NCI-H2196 treated with DMSO at 0.1 percent for 48 hours (cell line): ENCODE measurements at regions not wholly inside any gene's neighbourhood (a gene's known extent, or its start where the extent isn't known, plus 50 kb on each side); places are given as distances from the start of the nearest gene placed in this dataset.

Experiments
- DNase-seq: peaks from one replicate; lab custom pipeline; 2025; ENCODE audit not compliant: unreplicated experiment; lab: John Stamatoyannopoulos, UW

- no peak for DNase-seq
Observed at GRCh38 chr13:106917024-106917571, 349.2 kb upstream of the ARGLU1 start.

DNA sequence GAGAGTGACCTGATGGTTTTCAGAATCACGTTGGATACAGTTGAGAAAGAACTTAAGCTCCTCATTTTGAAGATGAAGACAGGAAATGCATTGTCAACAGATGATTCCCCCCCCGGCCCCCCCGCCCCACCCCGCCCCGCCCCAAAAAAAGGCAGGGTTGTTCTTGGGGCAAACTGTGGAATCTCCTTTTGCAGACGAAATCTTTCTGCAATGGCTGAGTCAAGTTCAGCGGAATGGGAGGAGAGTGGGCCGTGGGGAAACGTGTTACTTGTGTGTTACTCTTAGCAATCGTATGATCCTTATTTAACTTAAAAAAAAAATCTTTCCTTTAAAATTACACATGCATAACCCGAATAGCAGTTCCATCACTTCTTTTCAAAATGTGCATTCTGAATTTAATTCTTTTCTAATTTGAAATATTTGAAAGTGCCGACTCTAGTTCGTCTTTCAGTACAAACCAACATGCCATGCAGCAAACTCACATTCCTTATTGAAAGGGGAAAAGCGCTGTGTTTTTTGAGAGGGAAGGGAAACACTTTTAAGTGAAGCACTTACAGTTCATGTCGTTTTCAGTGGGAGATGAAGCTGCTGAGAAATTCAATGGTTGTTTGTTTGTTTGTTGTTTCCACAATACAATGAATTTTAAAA lies 348.5 kb upstream of the ARGLU1 start:
- DNase-seq: no peak

- DNase-seq: no peak
Observed at GRCh38 chr13:106915146-106915545, 347.2 kb upstream of the ARGLU1 start.

- DNase-seq: no peak
Observed at GRCh38 chr13:106911627-106912026, 343.7 kb upstream of the ARGLU1 start.

DNA sequence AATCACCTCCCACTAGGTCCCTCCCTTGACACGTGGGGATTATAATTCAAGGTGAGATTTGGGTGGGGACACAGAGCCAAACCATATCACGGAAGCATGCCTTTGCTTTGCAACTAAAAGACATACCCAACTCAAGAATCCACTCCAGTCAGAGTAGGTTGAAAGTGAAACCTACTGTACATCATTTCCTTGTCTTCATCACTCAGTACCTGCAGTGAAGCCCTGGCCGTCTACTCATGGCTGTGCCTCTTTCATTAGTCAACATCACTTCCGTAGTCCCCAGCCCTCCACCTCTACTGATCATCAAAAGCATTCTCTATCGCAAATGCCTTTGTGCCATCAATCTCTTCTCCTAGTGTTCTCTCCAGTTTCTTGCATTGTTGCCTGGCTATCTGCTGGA lies 343.1 kb upstream of the ARGLU1 start:
- DNase-seq: no peak

- no peak for DNase-seq
Observed at GRCh38 chr13:106906426-106906996, 338.6 kb upstream of the ARGLU1 start.

DNA sequence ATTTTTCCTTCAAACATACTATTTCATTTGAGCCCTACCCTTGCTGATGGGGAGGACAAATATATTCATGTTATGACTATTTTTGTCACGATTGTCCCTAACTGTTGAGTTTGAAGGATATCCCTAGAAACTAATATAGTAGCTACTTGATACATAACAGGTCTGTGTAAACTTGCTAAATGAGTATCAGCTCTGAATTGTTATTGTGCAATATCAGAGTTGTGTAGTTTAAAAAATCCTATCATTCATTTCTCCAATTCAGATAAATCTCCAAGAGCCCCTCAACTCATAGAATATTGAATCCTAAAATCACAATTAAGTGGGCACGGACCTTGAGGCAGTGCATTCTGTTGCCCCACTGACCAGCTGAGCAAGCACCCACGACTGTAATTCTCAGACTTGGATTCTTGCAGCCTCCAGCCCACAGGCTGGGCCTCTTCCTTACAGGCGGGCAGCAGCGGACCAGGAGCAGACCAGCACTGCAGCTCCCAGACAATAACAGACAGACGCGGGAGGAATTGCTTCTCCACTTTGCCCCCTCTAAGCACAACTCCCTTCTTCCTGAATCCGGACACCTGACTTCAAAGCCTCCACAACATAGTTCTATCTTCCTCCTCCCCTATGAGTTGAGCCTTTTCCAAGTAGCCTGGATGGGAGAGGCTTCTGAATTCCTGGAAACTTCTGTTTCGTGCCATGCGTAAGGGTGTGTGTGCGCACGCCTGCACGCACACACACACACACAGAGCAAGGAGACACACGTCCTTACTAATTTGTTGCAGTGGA lies 337.6 kb upstream of the ARGLU1 start:
- no peak for DNase-seq

DNA sequence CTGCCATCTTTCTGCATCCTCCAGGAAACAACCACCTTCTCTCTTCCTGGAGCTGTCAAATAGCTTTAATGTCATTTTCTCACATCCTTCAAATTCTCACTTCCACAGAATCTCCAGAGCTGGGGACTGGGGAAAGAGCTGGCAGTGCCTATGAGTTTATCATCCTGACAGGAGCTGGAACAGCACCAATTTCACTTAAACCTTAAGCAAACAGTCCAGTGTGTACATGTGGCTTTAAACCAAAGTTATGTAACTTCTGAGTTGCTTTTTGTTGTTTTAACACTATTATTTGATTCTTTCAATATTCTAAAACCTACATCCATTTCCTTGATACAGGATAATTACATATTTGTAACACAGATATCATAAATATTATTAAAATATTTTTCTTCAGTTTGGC lies 331.5 kb upstream of the ARGLU1 start:
- DNase-seq: no peak

DNA sequence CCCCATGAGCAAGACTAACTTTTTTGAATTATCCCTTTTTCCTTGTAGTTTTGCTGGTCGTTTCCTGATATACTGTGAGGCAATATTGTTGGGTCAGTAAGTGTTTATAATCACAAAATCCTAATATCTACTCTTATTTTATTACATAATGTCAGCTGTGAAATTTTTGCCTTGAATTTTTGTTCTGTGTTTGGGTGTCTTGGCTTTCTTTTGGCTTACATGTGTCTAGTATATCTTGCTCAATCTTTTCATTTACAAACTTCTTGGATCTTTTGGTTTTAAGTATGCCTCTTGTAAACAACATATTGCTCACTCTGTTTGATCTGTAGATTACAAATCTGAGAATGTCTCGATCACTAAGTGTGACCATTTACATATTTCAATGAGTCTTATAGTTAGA lies 330.3 kb upstream of the ARGLU1 start:
- DNase-seq: no peak

DNA sequence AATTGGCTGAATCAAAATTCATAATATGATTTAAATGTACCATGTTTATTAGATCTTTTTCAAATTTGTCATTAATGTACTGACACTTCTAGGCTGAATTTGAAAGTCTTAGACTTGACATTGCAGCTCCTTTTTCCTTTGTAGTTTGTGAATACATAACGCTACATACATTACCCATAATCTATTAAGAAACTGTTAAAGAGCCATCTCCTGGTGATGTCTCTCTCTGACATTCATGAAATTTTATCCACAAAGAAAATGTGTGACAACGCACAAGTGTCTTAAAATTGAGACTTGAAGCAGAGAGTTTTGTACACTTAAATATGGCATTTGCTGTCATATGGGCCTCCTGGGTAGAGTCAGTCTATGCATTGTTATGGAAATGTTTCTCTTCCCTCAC lies 320.2 kb upstream of the ARGLU1 start:
- no peak for DNase-seq

GRCh38 chr13:106887686-106888085 lies 319.7 kb upstream of the ARGLU1 start:
- DNase-seq: no peak

DNA sequence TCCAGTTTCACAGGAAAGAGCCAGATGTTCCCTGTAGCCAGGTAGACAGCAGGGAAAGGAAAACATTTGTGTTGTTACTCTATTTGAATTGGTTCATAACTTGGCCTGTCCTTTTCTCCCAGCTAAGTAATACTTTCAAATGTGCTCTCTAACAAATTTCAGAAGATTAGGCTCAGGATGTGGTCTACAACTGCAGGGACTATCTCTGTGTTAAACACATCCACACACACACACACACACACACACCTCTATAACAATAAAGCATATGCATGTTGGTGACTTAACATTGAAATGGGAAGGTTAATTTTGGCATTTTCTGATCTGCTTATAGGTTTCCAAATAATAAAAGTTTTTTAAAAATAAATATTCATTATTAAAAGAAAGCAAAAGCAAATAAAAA lies 316.0 kb upstream of the ARGLU1 start:
- DNase-seq: no peak

GRCh38 chr13:106882246-106882645 lies 314.3 kb upstream of the ARGLU1 start:
- no peak for DNase-seq

DNA sequence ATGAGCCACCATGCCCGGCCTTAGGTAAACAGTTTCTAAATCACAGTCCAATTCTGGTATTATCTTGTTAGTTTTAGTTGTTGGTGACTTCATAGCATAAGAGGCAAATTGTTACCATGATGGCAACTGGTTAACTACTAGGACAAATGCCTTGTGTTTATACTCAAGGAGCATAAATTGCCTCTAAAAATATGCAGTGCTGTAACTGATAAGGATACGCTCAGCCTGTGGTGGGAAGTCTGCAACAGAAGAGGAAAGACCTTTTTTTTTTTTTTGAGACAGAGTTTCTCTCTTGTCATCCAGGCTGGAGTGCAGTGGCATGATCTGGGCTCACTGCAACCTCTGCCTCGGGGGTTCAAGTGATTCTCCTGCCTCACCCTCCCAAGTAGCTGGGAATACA lies 311.9 kb upstream of the ARGLU1 start:
- no peak for DNase-seq

GRCh38 chr13:106874323-106874722 lies 306.4 kb upstream of the ARGLU1 start:
- no peak for DNase-seq

GRCh38 chr13:106873810-106874209 lies 305.9 kb upstream of the ARGLU1 start:
- DNase-seq: no peak

GRCh38 chr13:106867249-106867648 lies 299.3 kb upstream of the ARGLU1 start:
- no peak for DNase-seq

DNA sequence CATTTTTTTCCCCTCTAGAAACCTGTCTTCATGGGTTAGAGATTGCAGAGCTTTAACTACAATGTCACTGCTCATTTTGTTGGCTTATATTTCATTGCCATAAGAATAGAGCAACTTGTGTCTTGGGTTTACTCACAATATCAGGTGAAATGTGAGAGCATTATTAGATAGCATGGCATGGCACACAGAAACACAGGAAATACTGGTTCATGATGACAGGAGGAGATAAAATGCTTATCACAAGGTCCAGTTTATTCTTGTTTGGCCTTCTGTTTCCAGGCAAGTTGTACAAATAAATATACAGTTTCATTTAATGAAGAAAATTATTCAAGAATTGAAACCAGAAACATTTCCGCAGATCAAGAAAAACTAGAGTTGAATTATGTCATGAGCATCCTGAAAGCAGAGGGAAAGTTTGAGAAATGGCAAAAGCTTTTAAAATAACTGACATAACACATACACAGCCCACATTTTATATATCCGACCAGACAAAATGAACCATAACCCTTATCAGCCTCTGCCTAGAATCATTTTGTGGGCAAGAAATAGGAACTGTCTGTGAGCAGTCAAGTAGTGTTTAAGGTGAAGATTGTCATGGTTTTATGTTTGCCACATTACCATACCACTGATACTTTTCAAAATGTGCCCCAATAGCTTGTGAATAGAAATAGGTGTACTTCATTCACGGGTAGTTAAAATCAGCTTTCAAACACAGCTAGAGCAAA lies 297.9 kb upstream of the ARGLU1 start:
- DNase-seq: no peak

GRCh38 chr13:106859533-106859904 lies 291.6 kb upstream of the ARGLU1 start:
- no peak for DNase-seq

- DNase-seq: no peak
Observed at GRCh38 chr13:106858903-106859532, 291.1 kb upstream of the ARGLU1 start.

- no peak for DNase-seq
Observed at GRCh38 chr13:106852436-106852835, 284.5 kb upstream of the ARGLU1 start.
